ENCODE measurements at regions not wholly inside any gene's neighbourhood (a gene's known extent, or its start where the extent isn't known, plus 50 kb on each side); places are given as distances from the start of the nearest gene placed in this dataset.

- intact Hi-C loops (cut with DNase I), result no loop called here
- H3K4me1 ChIP-seq (ENCODE audit: insufficient read depth), result no peaks in the 10 kb centered on the region
- no peaks in the 10 kb centered on the region for H3K27me3 ChIP-seq
- TF ChIP-seq POLR2A (IDR thresholded peaks at IDR 0.05) (no peak), CTCF (IDR thresholded peaks at IDR 0.05) (no peak), EP300 (IDR thresholded peaks at IDR 0.05) (no peak)
- 49 to 60% (median 56%) methylated on average over 3 of the region's 3 CpGs for WGBS, 3 donors
- no peak for DNase-seq
- H3K27ac ChIP-seq, result no peak overlapping the region
- H3K36me3 ChIP-seq, result no peaks in the 10 kb centered on the region
- no peak overlapping the region for H3K4me3 ChIP-seq
- no peaks in the 10 kb centered on the region for H3K9me3 ChIP-seq
These were observed 422.3 kb downstream of the SPRY2 start for GRCh38 chr13:79918620-79919019.

GRCh38 chr13:79917628-79918027, 423.3 kb downstream of the SPRY2 start:
- no peak overlapping the region for H3K4me3 ChIP-seq
- intact Hi-C loops (cut with DNase I), result no loop called here
- no peaks in the 10 kb centered on the region for H3K9me3 ChIP-seq
- DNase-seq, result no peak
- no peaks in the 10 kb centered on the region for H3K27me3 ChIP-seq
- no peaks in the 10 kb centered on the region for H3K4me1 ChIP-seq (ENCODE audit: insufficient read depth)
- no peak overlapping the region for H3K27ac ChIP-seq
- no peaks in the 10 kb centered on the region for H3K36me3 ChIP-seq
- TF ChIP-seq CTCF (IDR thresholded peaks at IDR 0.05) (no peak), POLR2A (IDR thresholded peaks at IDR 0.05) (no peak), EP300 (IDR thresholded peaks at IDR 0.05) (no peak)
- 93 to 98% (median 97%) methylated on average over 3 of the region's 3 CpGs for WGBS, 3 donors

GRCh38 chr13:79915114-79915811, 425.7 kb downstream of the SPRY2 start:
- H3K27ac ChIP-seq, result no peak overlapping the region
- no peak for DNase-seq
- intact Hi-C loops (cut with DNase I), result no loop called here
- H3K4me3 ChIP-seq, result no peak overlapping the region
- 52 to 59% (median 57%) methylated on average over 7 of the region's 7 CpGs for WGBS, 3 donors
- H3K36me3 ChIP-seq, result no peaks in the 10 kb centered on the region
- no peaks in the 10 kb centered on the region for H3K4me1 ChIP-seq (ENCODE audit: insufficient read depth)
- H3K27me3 ChIP-seq, result no peaks in the 10 kb centered on the region
- TF ChIP-seq EP300 (IDR thresholded peaks at IDR 0.05), result no peak
- no peak for TF ChIP-seq POLR2A (IDR thresholded peaks at IDR 0.05)
- TF ChIP-seq CTCF (IDR thresholded peaks at IDR 0.05), result no peak
- no peaks in the 10 kb centered on the region for H3K9me3 ChIP-seq

- 96 to 99% (median 96%) methylated on average over 1 of the region's 1 CpG for WGBS, 3 donors
- Histone ChIP-seq H3K36me3 (no peaks in the 10 kb centered on the region), H3K4me3 (no peak overlapping the region), H3K4me1 (ENCODE audit: insufficient read depth) (no peaks in the 10 kb centered on the region), H3K27me3 (no peaks in the 10 kb centered on the region), H3K27ac (no peak overlapping the region), H3K9me3 (no peaks in the 10 kb centered on the region)
- intact Hi-C loops (cut with DNase I), result no loop called here
- DNase-seq, result no peak
- no peak for TF ChIP-seq POLR2A (IDR thresholded peaks at IDR 0.05)
These were observed 427.6 kb downstream of the SPRY2 start for GRCh38 chr13:79913141-79913827.

- H3K27ac ChIP-seq, result no peak overlapping the region
- intact Hi-C loops (cut with DNase I), result no loop called here
- WGBS, 3 donors, result 80 to 98% (median 95%) methylated on average over 3 of the region's 3 CpGs
- no peaks in the 10 kb centered on the region for H3K9me3 ChIP-seq
- TF ChIP-seq EP300 (IDR thresholded peaks at IDR 0.05), result no peak
- no peak for TF ChIP-seq POLR2A (IDR thresholded peaks at IDR 0.05)
- no peak for TF ChIP-seq CTCF (IDR thresholded peaks at IDR 0.05)
- H3K27me3 ChIP-seq, result no peaks in the 10 kb centered on the region
- no peaks in the 10 kb centered on the region for H3K36me3 ChIP-seq
- DNase-seq, result no peak
- H3K4me3 ChIP-seq, result no peak overlapping the region
- H3K4me1 ChIP-seq (ENCODE audit: insufficient read depth), result no peaks in the 10 kb centered on the region
These were observed 428.5 kb downstream of the SPRY2 start for GRCh38 chr13:79912403-79912802.

All from ovary (tissue), 7 donors.